GM23338 (cell line): ENCODE measurements at regions not wholly inside any gene's neighbourhood (a gene's known extent, or its start where the extent isn't known, plus 50 kb on each side); places are given as distances from the start of the nearest gene placed in this dataset.

ENCODE experiments used
- ATAC-seq: fragments of 200-7000 bp; cut with Tn5 transposase; 3 replicates; pipeline ENCODE4 v1.9.1; 2020
- DNase-seq: peaks from one replicate; pipeline ENCODE4 v3.0.0-alpha.2; 2015; ENCODE audit warnings: low spot score
- H2AFZ ChIP-seq: fragments of 200-600 bp; sonication (generic); 2 replicates; pipeline ENCODE4 v1.8.0; 2016; ENCODE audit warnings: antibody characterized with exemption, mild to moderate bottlenecking, moderate library complexity
- H3F3A ChIP-seq: fragments of 200-600 bp; sonication (generic); replicated peaks from 2 replicates; pipeline ENCODE4 v1.8.0; 2017; ENCODE audit warnings: antibody characterized with exemption, mixed run types, low read depth
- H3K27ac ChIP-seq: fragments of 200-600 bp; sonication (generic); 2 replicates; pipeline ENCODE4 v1.6.1; 2016; ENCODE audit warnings: low read depth
- H3K27me3 ChIP-seq: fragments of 200-600 bp; sonication (generic); 2 replicates; pipeline ENCODE4 v1.8.0; 2016; ENCODE audit warnings: mild to moderate bottlenecking, mixed run types, moderate library complexity; ENCODE audit not compliant: insufficient read depth
- H3K36me3 ChIP-seq: fragments of 200-600 bp; sonication (generic); 2 replicates; pipeline ENCODE4 v1.8.0; 2016; ENCODE audit warnings: mild to moderate bottlenecking; ENCODE audit not compliant: insufficient read depth
- H3K4me1 ChIP-seq: fragments of 200-600 bp; sonication (generic); 2 replicates; pipeline ENCODE4 v1.8.0; 2016; ENCODE audit warnings: mild to moderate bottlenecking, moderate library complexity; ENCODE audit not compliant: insufficient read depth
- H3K4me2 ChIP-seq: fragments of 200-600 bp; sonication (generic); 2 replicates; pipeline ENCODE4 v1.7.1; 2017; ENCODE audit warnings: mixed run types
- H3K4me3 ChIP-seq: fragments of 200-600 bp; sonication (generic); 2 replicates; pipeline ENCODE4 v1.6.1; 2016; ENCODE audit warnings: mixed run types
- H3K79me2 ChIP-seq: fragments of 200-600 bp; sonication (generic); replicated peaks from 2 replicates; pipeline ENCODE4 v1.8.0; 2017; ENCODE audit warnings: mild to moderate bottlenecking; ENCODE audit not compliant: insufficient read depth
- H3K9me2 ChIP-seq: fragments of 200-600 bp; sonication (generic); 2 replicates; pipeline ENCODE4 v1.8.0; 2017; ENCODE audit not compliant: insufficient read depth
- H4K20me1 ChIP-seq: fragments of 200-600 bp; sonication (generic); replicated peaks from 2 replicates; pipeline ENCODE4 v1.8.0; 2017; ENCODE audit warnings: mild to moderate bottlenecking; ENCODE audit not compliant: insufficient read depth
- H3K27ac Mint-ChIP-seq: 2 replicates; pipeline ENCODE4 v1.8.0; 2020; ENCODE audit warnings: inconsistent platforms, mild to moderate bottlenecking, moderate library complexity, mixed read lengths
- H3K27me3 Mint-ChIP-seq: 3 replicates; pipeline ENCODE4 v1.8.0; 2022; ENCODE audit warnings: low read depth, mild to moderate bottlenecking, moderate library complexity, mixed read lengths, inconsistent platforms; ENCODE audit not compliant: insufficient read depth, poor library complexity
- H3K36me3 Mint-ChIP-seq: 3 replicates; pipeline ENCODE4 v1.8.0; 2021; ENCODE audit warnings: low read depth, mild to moderate bottlenecking, inconsistent platforms, moderate library complexity, mixed read lengths
- H3K4me1 Mint-ChIP-seq: 3 replicates; pipeline ENCODE4 v1.8.0; 2020; ENCODE audit warnings: mild to moderate bottlenecking, inconsistent platforms, mixed read lengths
- H3K4me3 Mint-ChIP-seq: 3 replicates; pipeline ENCODE4 v1.8.0; 2021; ENCODE audit warnings: moderate library complexity, mild to moderate bottlenecking, inconsistent platforms, mixed read lengths
- H3K9me3 Mint-ChIP-seq: 3 replicates; pipeline ENCODE4 v1.8.0; 2020; ENCODE audit warnings: moderate library complexity, mild to moderate bottlenecking, inconsistent platforms, mixed read lengths
- CREB1 ChIP-seq: fragments of 250-450 bp; sonication (Bioruptor Pico); IDR thresholded peaks from 2 replicates; pipeline ENCODE4 v1.5.0; 2020; ENCODE audit warnings: low read depth, mild to moderate bottlenecking, moderate library complexity
- JUNB ChIP-seq: IDR thresholded peaks from one replicate; pipeline ENCODE4 v1.6.1; 2016; ENCODE audit warnings: antibody characterized with exemption; ENCODE audit not compliant: unreplicated experiment
- ZNF114 ChIP-seq: fragments of 250-450 bp; sonication (Bioruptor Pico); IDR thresholded peaks from 2 replicates; pipeline ENCODE4 v1.5.0; 2020; ENCODE audit warnings: mild to moderate bottlenecking, moderate library complexity
- ZNF331 ChIP-seq: fragments of 250-450 bp; sonication (Bioruptor Pico); IDR thresholded peaks from 2 replicates; pipeline ENCODE4 v1.5.0; 2020; ENCODE audit warnings: low read depth, mild to moderate bottlenecking, moderate library complexity
- TF ChIP-seq, protein P1 (sequence below): IDR thresholded peaks from 2 replicates; pipeline ENCODE4 v1.6.1; 2016; ENCODE audit warnings: antibody characterized with exemption
- TF ChIP-seq, protein P2 (sequence below): fragments of 250-450 bp; sonication (Bioruptor Pico); IDR thresholded peaks from 2 replicates; pipeline ENCODE4 v1.5.0; 2020; ENCODE audit warnings: mild to moderate bottlenecking, moderate library complexity
- TF ChIP-seq, protein P3 (sequence below): IDR thresholded peaks from one replicate; pipeline ENCODE4 v1.6.1; 2018; ENCODE audit warnings: antibody characterized with exemption; ENCODE audit not compliant: unreplicated experiment
- TF ChIP-seq, protein P4 (sequence below), 2 experiments: fragments of 200-600 bp in 1 of 2; sonication (generic) in 1 of 2; conservative IDR thresholded peaks; 2 replicates each; pipeline versions ENCODE4 v1.5.1 to v1.6.1; 2016 to 2017; ENCODE audit warnings: antibody characterized with exemption in 2 of 2, low read depth in 2 of 2, mild to moderate bottlenecking in 2 of 2, moderate library complexity in 1 of 2

DNA sequence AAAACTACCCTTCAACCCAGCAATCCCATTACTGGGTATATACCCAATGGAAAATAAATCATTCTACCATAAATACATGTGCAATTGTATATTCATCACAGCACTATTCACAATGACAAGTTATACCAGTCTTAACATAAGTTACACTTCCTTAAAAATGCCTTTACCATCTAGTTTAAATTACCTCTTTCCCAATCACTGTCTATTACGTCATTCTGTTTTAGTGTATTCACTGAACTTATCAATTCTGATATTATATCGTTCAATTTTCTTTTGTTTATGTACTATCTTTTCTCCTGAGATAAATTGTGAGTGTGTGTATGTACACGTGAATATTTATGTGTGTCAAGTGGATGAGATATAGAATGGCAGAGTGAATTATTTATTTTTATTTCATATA is 1416.8 kb downstream of the OLFM4 start:
- H3K4me1 ChIP-seq = no peaks in the 10 kb centered on the region
- H3K27ac ChIP-seq = no peak overlapping the region
- Mint-ChIP-seq H3K36me3 (no peaks in the 10 kb centered on the region), H3K9me3 (peaks cover 4% of the 10 kb centered on the region; the same call in 2 of the 3 replicates), H3K4me3 (no peak overlapping the region), H3K27ac (no peak overlapping the region), H3K27me3 (no peaks in the 10 kb centered on the region), H3K4me1 (no peaks in the 10 kb centered on the region)
- no peaks in the 10 kb centered on the region for H3K79me2 ChIP-seq
- H4K20me1 ChIP-seq = no peaks in the 10 kb centered on the region
- H2AFZ ChIP-seq = no peak overlapping the region
- no peak overlapping the region for H3K4me3 ChIP-seq
- ATAC-seq = no peak
- TF ChIP-seq, protein P1, sequence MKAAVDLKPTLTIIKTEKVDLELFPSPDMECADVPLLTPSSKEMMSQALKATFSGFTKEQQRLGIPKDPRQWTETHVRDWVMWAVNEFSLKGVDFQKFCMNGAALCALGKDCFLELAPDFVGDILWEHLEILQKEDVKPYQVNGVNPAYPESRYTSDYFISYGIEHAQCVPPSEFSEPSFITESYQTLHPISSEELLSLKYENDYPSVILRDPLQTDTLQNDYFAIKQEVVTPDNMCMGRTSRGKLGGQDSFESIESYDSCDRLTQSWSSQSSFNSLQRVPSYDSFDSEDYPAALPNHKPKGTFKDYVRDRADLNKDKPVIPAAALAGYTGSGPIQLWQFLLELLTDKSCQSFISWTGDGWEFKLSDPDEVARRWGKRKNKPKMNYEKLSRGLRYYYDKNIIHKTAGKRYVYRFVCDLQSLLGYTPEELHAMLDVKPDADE = no peak
- TF ChIP-seq ZNF114 (CRISPR knock-in tag) = no peak
- no peak for TF ChIP-seq ZNF331 (CRISPR knock-in tag)
- TF ChIP-seq, protein P2, sequence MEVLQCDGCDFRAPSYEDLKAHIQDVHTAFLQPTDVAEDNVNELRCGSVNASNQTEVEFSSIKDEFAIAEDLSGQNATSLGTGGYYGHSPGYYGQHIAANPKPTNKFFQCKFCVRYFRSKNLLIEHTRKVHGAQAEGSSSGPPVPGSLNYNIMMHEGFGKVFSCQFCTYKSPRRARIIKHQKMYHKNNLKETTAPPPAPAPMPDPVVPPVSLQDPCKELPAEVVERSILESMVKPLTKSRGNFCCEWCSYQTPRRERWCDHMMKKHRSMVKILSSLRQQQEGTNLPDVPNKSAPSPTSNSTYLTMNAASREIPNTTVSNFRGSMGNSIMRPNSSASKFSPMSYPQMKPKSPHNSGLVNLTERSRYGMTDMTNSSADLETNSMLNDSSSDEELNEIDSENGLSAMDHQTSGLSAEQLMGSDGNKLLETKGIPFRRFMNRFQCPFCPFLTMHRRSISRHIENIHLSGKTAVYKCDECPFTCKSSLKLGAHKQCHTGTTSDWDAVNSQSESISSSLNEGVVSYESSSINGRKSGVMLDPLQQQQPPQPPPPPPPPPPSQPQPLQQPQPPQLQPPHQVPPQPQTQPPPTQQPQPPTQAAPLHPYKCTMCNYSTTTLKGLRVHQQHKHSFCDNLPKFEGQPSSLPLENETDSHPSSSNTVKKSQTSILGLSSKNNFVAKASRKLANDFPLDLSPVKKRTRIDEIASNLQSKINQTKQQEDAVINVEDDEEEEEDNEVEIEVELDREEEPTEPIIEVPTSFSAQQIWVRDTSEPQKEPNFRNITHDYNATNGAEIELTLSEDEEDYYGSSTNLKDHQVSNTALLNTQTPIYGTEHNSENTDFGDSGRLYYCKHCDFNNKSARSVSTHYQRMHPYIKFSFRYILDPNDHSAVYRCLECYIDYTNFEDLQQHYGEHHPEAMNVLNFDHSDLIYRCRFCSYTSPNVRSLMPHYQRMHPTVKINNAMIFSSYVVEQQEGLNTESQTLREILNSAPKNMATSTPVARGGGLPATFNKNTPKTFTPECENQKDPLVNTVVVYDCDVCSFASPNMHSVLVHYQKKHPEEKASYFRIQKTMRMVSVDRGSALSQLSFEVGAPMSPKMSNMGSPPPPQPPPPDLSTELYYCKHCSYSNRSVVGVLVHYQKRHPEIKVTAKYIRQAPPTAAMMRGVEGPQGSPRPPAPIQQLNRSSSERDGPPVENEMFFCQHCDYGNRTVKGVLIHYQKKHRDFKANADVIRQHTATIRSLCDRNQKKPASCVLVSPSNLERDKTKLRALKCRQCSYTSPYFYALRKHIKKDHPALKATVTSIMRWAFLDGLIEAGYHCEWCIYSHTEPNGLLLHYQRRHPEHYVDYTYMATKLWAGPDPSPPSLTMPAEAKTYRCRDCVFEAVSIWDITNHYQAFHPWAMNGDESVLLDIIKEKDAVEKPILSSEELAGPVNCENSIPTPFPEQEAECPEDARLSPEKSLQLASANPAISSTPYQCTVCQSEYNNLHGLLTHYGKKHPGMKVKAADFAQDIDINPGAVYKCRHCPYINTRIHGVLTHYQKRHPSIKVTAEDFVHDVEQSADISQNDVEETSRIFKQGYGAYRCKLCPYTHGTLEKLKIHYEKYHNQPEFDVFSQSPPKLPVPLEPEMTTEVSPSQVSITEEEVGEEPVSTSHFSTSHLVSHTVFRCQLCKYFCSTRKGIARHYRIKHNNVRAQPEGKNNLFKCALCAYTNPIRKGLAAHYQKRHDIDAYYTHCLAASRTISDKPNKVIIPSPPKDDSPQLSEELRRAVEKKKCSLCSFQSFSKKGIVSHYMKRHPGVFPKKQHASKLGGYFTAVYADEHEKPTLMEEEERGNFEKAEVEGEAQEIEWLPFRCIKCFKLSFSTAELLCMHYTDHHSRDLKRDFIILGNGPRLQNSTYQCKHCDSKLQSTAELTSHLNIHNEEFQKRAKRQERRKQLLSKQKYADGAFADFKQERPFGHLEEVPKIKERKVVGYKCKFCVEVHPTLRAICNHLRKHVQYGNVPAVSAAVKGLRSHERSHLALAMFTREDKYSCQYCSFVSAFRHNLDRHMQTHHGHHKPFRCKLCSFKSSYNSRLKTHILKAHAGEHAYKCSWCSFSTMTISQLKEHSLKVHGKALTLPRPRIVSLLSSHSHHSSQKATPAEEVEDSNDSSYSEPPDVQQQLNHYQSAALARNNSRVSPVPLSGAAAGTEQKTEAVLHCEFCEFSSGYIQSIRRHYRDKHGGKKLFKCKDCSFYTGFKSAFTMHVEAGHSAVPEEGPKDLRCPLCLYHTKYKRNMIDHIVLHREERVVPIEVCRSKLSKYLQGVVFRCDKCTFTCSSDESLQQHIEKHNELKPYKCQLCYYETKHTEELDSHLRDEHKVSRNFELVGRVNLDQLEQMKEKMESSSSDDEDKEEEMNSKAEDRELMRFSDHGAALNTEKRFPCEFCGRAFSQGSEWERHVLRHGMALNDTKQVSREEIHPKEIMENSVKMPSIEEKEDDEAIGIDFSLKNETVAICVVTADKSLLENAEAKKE (CRISPR knock-in tag) = no peak
- TF ChIP-seq, protein P3, sequence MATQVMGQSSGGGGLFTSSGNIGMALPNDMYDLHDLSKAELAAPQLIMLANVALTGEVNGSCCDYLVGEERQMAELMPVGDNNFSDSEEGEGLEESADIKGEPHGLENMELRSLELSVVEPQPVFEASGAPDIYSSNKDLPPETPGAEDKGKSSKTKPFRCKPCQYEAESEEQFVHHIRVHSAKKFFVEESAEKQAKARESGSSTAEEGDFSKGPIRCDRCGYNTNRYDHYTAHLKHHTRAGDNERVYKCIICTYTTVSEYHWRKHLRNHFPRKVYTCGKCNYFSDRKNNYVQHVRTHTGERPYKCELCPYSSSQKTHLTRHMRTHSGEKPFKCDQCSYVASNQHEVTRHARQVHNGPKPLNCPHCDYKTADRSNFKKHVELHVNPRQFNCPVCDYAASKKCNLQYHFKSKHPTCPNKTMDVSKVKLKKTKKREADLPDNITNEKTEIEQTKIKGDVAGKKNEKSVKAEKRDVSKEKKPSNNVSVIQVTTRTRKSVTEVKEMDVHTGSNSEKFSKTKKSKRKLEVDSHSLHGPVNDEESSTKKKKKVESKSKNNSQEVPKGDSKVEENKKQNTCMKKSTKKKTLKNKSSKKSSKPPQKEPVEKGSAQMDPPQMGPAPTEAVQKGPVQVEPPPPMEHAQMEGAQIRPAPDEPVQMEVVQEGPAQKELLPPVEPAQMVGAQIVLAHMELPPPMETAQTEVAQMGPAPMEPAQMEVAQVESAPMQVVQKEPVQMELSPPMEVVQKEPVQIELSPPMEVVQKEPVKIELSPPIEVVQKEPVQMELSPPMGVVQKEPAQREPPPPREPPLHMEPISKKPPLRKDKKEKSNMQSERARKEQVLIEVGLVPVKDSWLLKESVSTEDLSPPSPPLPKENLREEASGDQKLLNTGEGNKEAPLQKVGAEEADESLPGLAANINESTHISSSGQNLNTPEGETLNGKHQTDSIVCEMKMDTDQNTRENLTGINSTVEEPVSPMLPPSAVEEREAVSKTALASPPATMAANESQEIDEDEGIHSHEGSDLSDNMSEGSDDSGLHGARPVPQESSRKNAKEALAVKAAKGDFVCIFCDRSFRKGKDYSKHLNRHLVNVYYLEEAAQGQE = no peak
- TF ChIP-seq, protein P4, sequence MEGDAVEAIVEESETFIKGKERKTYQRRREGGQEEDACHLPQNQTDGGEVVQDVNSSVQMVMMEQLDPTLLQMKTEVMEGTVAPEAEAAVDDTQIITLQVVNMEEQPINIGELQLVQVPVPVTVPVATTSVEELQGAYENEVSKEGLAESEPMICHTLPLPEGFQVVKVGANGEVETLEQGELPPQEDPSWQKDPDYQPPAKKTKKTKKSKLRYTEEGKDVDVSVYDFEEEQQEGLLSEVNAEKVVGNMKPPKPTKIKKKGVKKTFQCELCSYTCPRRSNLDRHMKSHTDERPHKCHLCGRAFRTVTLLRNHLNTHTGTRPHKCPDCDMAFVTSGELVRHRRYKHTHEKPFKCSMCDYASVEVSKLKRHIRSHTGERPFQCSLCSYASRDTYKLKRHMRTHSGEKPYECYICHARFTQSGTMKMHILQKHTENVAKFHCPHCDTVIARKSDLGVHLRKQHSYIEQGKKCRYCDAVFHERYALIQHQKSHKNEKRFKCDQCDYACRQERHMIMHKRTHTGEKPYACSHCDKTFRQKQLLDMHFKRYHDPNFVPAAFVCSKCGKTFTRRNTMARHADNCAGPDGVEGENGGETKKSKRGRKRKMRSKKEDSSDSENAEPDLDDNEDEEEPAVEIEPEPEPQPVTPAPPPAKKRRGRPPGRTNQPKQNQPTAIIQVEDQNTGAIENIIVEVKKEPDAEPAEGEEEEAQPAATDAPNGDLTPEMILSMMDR (conservative IDR thresholded peaks at IDR 0.05; ENCODE audit: low read depth in 2 of 2) = no peak
- TF ChIP-seq CREB1 (CRISPR knock-in tag) = no peak
- TF ChIP-seq JUNB = no peak
- no peaks in the 10 kb centered on the region for H3K36me3 ChIP-seq
- no peak overlapping the region for H3K4me2 ChIP-seq
- H3K27me3 ChIP-seq = no peaks in the 10 kb centered on the region
- no peak for DNase-seq
- no peaks in the 10 kb centered on the region for H3K9me2 ChIP-seq
- no peaks in the 10 kb centered on the region for H3F3A ChIP-seq
